GM21526 (cell line): ENCODE measurements at regions not wholly inside any gene's neighbourhood (a gene's known extent, or its start where the extent isn't known, plus 50 kb on each side); places are given as distances from the start of the nearest gene placed in this dataset.
"Not testable (repeated sequence)": the region's sequence is repeated elsewhere in the genome, so short reads cannot be mapped to it uniquely, and the experiment has no call there.

Experiments
- ATAC-seq: cut with Tn5 transposase; IDR thresholded peaks from one replicate; pipeline ENCODE4 v1.9.1; 2021; ENCODE audit warnings: moderate library complexity; ENCODE audit not compliant: unreplicated experiment, low FRiP score

GRCh38 chr5:176018598-176018997 is 50.5 kb upstream of the THOC3 start:
- ATAC-seq, result not testable (repeated sequence)

GRCh38 chr5:176020852-176021251 is 52.7 kb upstream of the THOC3 start:
- not testable (repeated sequence) for ATAC-seq

GRCh38 chr5:176023535-176023934 is 55.4 kb upstream of the THOC3 start:
- not testable (repeated sequence) for ATAC-seq

- ATAC-seq, result not testable (repeated sequence)
Measured at GRCh38 chr5:176029445-176029844, 61.3 kb upstream of the THOC3 start.

GRCh38 chr5:176030361-176031117 is 62.4 kb upstream of the THOC3 start:
- not testable (repeated sequence) for ATAC-seq

- not testable (repeated sequence) for ATAC-seq
Measured at GRCh38 chr5:176031118-176031510, 63.0 kb upstream of the THOC3 start.

- ATAC-seq, result not testable (repeated sequence)
Measured at GRCh38 chr5:176033186-176033585, 65.1 kb upstream of the THOC3 start.

- not testable (repeated sequence) for ATAC-seq
Measured at GRCh38 chr5:176034407-176035200, 66.5 kb upstream of the THOC3 start.

GRCh38 chr5:176035201-176035530 is 67.1 kb upstream of the THOC3 start:
- not testable (repeated sequence) for ATAC-seq

- ATAC-seq, result not testable (repeated sequence)
Measured at GRCh38 chr5:176035816-176036308, 67.7 kb upstream of the THOC3 start.

GRCh38 chr5:176036391-176036790 is 68.3 kb upstream of the THOC3 start:
- ATAC-seq, result not testable (repeated sequence)

- ATAC-seq, result not testable (repeated sequence)
Measured at GRCh38 chr5:176037190-176037589, 69.1 kb upstream of the THOC3 start.

GRCh38 chr5:176040105-176040801 is 72.1 kb upstream of the THOC3 start:
- ATAC-seq, result not testable (repeated sequence)

GRCh38 chr5:176041248-176041994 is 73.3 kb upstream of the THOC3 start:
- ATAC-seq, result not testable (repeated sequence)

GRCh38 chr5:176042020-176042658 is 74.0 kb upstream of the THOC3 start:
- ATAC-seq, result not testable (repeated sequence)

GRCh38 chr5:176043252-176043829 is 75.2 kb upstream of the THOC3 start:
- not testable (repeated sequence) for ATAC-seq

GRCh38 chr5:176043986-176044385 is 75.9 kb upstream of the THOC3 start:
- ATAC-seq, result not testable (repeated sequence)

GRCh38 chr5:176044431-176044830 is 76.3 kb upstream of the THOC3 start:
- not testable (repeated sequence) for ATAC-seq

GRCh38 chr5:176045442-176045841 is 77.3 kb upstream of the THOC3 start:
- not testable (repeated sequence) for ATAC-seq
